ENCODE measurements at regions not wholly inside any gene's neighbourhood (a gene's known extent, or its start where the extent isn't known, plus 50 kb on each side); places are given as distances from the start of the nearest gene placed in this dataset.
A peak's percentile ranks its signal among the peaks of the same experiment; 100 is the strongest.

- no peak overlapping the region for H3K56ac ChIP-seq (ENCODE audit: insufficient read length, low read depth, low read length)
- H3K79me2 ChIP-seq (ENCODE audit: insufficient read depth, low read length), result no peaks in the 10 kb centered on the region
- H2AFZ ChIP-seq (ENCODE audit: low read length), result no peak overlapping the region
- Mint-ChIP-seq H3K27me3 (ENCODE audit: low read depth) (peaks cover 85% of the 10 kb centered on the region), H3K4me1 (peaks cover 24 to 39% of the 10 kb centered on the region in 2 experiments), H3K27ac (no peak overlapping the region), H3K4me3 (peak overlapping the region; percentile 50 to 76), H3K9me3 (peaks cover 0 to 2% of the 10 kb centered on the region in 2 experiments; a peak in 1 of 5 replicates), H3K36me3 (ENCODE audit: insufficient read depth in 1 of 3, low read depth in 3 of 3) (no peaks in the 10 kb centered on the region; a peak in 1 of 7 replicates)
- TF ChIP-seq, protein P1, sequence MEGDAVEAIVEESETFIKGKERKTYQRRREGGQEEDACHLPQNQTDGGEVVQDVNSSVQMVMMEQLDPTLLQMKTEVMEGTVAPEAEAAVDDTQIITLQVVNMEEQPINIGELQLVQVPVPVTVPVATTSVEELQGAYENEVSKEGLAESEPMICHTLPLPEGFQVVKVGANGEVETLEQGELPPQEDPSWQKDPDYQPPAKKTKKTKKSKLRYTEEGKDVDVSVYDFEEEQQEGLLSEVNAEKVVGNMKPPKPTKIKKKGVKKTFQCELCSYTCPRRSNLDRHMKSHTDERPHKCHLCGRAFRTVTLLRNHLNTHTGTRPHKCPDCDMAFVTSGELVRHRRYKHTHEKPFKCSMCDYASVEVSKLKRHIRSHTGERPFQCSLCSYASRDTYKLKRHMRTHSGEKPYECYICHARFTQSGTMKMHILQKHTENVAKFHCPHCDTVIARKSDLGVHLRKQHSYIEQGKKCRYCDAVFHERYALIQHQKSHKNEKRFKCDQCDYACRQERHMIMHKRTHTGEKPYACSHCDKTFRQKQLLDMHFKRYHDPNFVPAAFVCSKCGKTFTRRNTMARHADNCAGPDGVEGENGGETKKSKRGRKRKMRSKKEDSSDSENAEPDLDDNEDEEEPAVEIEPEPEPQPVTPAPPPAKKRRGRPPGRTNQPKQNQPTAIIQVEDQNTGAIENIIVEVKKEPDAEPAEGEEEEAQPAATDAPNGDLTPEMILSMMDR (conservative IDR thresholded peaks at IDR 0.05), result peak; percentile 23; the same call in 1 of the 3 replicates
- no peak overlapping the region for H3K9ac ChIP-seq (ENCODE audit: extremely low read depth, insufficient read length, low read length)
- H3K4ac ChIP-seq (ENCODE audit: low read depth, low read length), result no peak overlapping the region
- no peaks in the 10 kb centered on the region for H4K20me1 ChIP-seq (ENCODE audit: control insufficient read depth, insufficient read depth, insufficient read length)
- H3K9me3 ChIP-seq (ENCODE audit: control insufficient read depth, low read depth, low read length), result no peaks in the 10 kb centered on the region
- peaks cover 61% of the 10 kb centered on the region for H3K27me3 ChIP-seq (ENCODE audit: insufficient read depth, low read length)
- peak overlapping the region; percentile 9 for H3K4me2 ChIP-seq (ENCODE audit: insufficient read depth, insufficient read length, low read length)
- no peak overlapping the region for H4K91ac ChIP-seq (ENCODE audit: insufficient read length, low read depth, low read length)
- peak; percentile 60 for DNase-seq
- no peak overlapping the region for H3T11ph ChIP-seq (ENCODE audit: low read length)
- no peak overlapping the region for H3K27ac ChIP-seq (ENCODE audit: insufficient read length, low read depth, low read length)
- no peak overlapping the region for H3K18ac ChIP-seq (ENCODE audit: insufficient read length, low read depth, low read length)
- WGBS (ENCODE audit: extremely low coverage, insufficient read length, low lambda C conversion rate), result no CpG with 5 or more reads among the region's 64 CpGs
- H2BK15ac ChIP-seq (ENCODE audit: low read depth, low read length), result no peak overlapping the region
- H2AK5ac ChIP-seq (ENCODE audit: insufficient read length, low read length), result no peak overlapping the region
- H2BK5ac ChIP-seq (ENCODE audit: insufficient read length, low read length), result no peak overlapping the region
- H3K4me1 ChIP-seq (ENCODE audit: insufficient read depth, low read length), result no peaks in the 10 kb centered on the region
- H2BK20ac ChIP-seq (ENCODE audit: low read depth, low read length, poor library complexity, severe bottlenecking), result no peak overlapping the region
- no peak overlapping the region for H3K14ac ChIP-seq (ENCODE audit: insufficient read depth, low read length)
- H3K23ac ChIP-seq (ENCODE audit: insufficient read length, low read depth, low read length), result no peak overlapping the region
- H3K23me2 ChIP-seq (ENCODE audit: insufficient read length, low read depth, low read length, poor library complexity, severe bottlenecking), result peaks cover 6% of the 10 kb centered on the region
- H4K8ac ChIP-seq (replicated peaks; ENCODE audit: insufficient read length, low read depth, low read length), result no peak overlapping the region
- no peaks in the 10 kb centered on the region for H3K79me1 ChIP-seq (ENCODE audit: insufficient read depth, low read depth, low read length, poor library complexity, severe bottlenecking)
- no peak overlapping the region for H4K5ac ChIP-seq (ENCODE audit: insufficient read length, low read depth, low read length)
- H2BK120ac ChIP-seq (ENCODE audit: low read depth, low read length, poor library complexity, severe bottlenecking), result no peak overlapping the region
- no peak overlapping the region for H2BK12ac ChIP-seq (ENCODE audit: insufficient read length, low read depth, low read length)
Measured at GRCh38 chr5:73233461-73234203, 60.6 kb downstream of the TMEM174 start.

Data from H9 (cell line).